ENCODE measurements at regions not wholly inside any gene's neighbourhood (a gene's known extent, or its start where the extent isn't known, plus 50 kb on each side); places are given as distances from the start of the nearest gene placed in this dataset.
"Not testable (repeated sequence)": the region's sequence is repeated elsewhere in the genome, so short reads cannot be mapped to it uniquely, and the experiment has no call there.

- no peaks in the 10 kb centered on the region for H3K27me3 Mint-ChIP-seq (ENCODE audit: low read depth)
- H3K9me3 Mint-ChIP-seq: no peaks in the 10 kb centered on the region
- DNase-seq (no peak), ATAC-seq (replicated peaks in 1 of 2) (no peak)
- H3K4me1 Mint-ChIP-seq (ENCODE audit: low read depth): peaks cover 10% of the 10 kb centered on the region
- no peak overlapping the region for H3K4me3 Mint-ChIP-seq
- H3K27ac Mint-ChIP-seq: no peak overlapping the region
- no peaks in the 10 kb centered on the region for H3K36me3 Mint-ChIP-seq (ENCODE audit: insufficient read depth in 2 of 2)
These were observed 267.2 kb downstream of the RHOU start for GRCh38 chr1:229002451-229002960.

- ATAC-seq (replicated peaks in 1 of 2): no peak
- Mint-ChIP-seq H3K4me1 (ENCODE audit: low read depth) (peaks cover 10% of the 10 kb centered on the region), H3K27me3 (ENCODE audit: low read depth) (no peaks in the 10 kb centered on the region), H3K9me3 (no peaks in the 10 kb centered on the region), H3K4me3 (no peak overlapping the region), H3K27ac (no peak overlapping the region), H3K36me3 (ENCODE audit: insufficient read depth in 2 of 2) (no peaks in the 10 kb centered on the region)
- DNase-seq: no peak
These were observed 267.5 kb upstream of the RAB4A start for GRCh38 chr1:229003233-229004031.

- peaks cover 10% of the 10 kb centered on the region for H3K4me1 Mint-ChIP-seq (ENCODE audit: low read depth)
These were observed 266.7 kb upstream of the RAB4A start for GRCh38 chr1:229004066-229004833.

GRCh38 chr1:229005097-229005496 is 265.8 kb upstream of the RAB4A start:
- no peak for DNase-seq
- no peak overlapping the region for H3K4me3 Mint-ChIP-seq
- H3K9me3 Mint-ChIP-seq: no peaks in the 10 kb centered on the region
- H3K27ac Mint-ChIP-seq: no peak overlapping the region
- ATAC-seq (replicated peaks in 1 of 2): no peak
- no peaks in the 10 kb centered on the region for H3K36me3 Mint-ChIP-seq (ENCODE audit: insufficient read depth in 2 of 2)
- peaks cover 10% of the 10 kb centered on the region for H3K4me1 Mint-ChIP-seq (ENCODE audit: low read depth)
- no peaks in the 10 kb centered on the region for H3K27me3 Mint-ChIP-seq (ENCODE audit: low read depth)

More at GRCh38 chr1:229004066-229004833, 266.7 kb upstream of the RAB4A start:
- no peak overlapping the region for H3K4me3 Mint-ChIP-seq
- no peaks in the 10 kb centered on the region for H3K9me3 Mint-ChIP-seq
- no peak for ATAC-seq (replicated peaks in 1 of 2)
- H3K27ac Mint-ChIP-seq: no peak overlapping the region
- DNase-seq: no peak
- H3K36me3 Mint-ChIP-seq (ENCODE audit: insufficient read depth in 2 of 2): no peaks in the 10 kb centered on the region
- no peaks in the 10 kb centered on the region for H3K27me3 Mint-ChIP-seq (ENCODE audit: low read depth)

- Mint-ChIP-seq H3K4me3 (no peak overlapping the region), H3K9me3 (no peaks in the 10 kb centered on the region), H3K27ac (no peak overlapping the region), H3K36me3 (ENCODE audit: insufficient read depth in 2 of 2) (no peaks in the 10 kb centered on the region), H3K27me3 (ENCODE audit: low read depth) (no peaks in the 10 kb centered on the region), H3K4me1 (ENCODE audit: low read depth) (peaks cover 10% of the 10 kb centered on the region)
- no peak for DNase-seq
- ATAC-seq (replicated peaks in 1 of 2): no peak
These were observed 265.4 kb upstream of the RAB4A start for GRCh38 chr1:229005556-229005955.

GRCh38 chr1:229006121-229006870 is 264.6 kb upstream of the RAB4A start:
- no peak overlapping the region for H3K27ac Mint-ChIP-seq
- no peak overlapping the region for H3K4me3 Mint-ChIP-seq
- H3K9me3 Mint-ChIP-seq: no peaks in the 10 kb centered on the region
- ATAC-seq (replicated peaks in 1 of 2) (no peak), DNase-seq (no peak)
- H3K27me3 Mint-ChIP-seq (ENCODE audit: low read depth): no peaks in the 10 kb centered on the region
- peaks cover 9% of the 10 kb centered on the region for H3K4me1 Mint-ChIP-seq (ENCODE audit: low read depth)
- no peaks in the 10 kb centered on the region for H3K36me3 Mint-ChIP-seq (ENCODE audit: insufficient read depth in 2 of 2)

- DNase-seq (no peak), ATAC-seq (replicated peaks in 1 of 2) (no peak)
- H3K27ac Mint-ChIP-seq: no peak overlapping the region
- no peaks in the 10 kb centered on the region for H3K9me3 Mint-ChIP-seq
- H3K27me3 Mint-ChIP-seq (ENCODE audit: low read depth): no peaks in the 10 kb centered on the region
- no peaks in the 10 kb centered on the region for H3K36me3 Mint-ChIP-seq (ENCODE audit: insufficient read depth in 2 of 2)
- no peaks in the 10 kb centered on the region for H3K4me1 Mint-ChIP-seq (ENCODE audit: low read depth)
- no peak overlapping the region for H3K4me3 Mint-ChIP-seq
These were observed 263.7 kb upstream of the RAB4A start for GRCh38 chr1:229007167-229007566.

GRCh38 chr1:229007701-229008100 is 263.2 kb upstream of the RAB4A start:
- no peak overlapping the region for H3K4me3 Mint-ChIP-seq
- H3K4me1 Mint-ChIP-seq (ENCODE audit: low read depth): no peaks in the 10 kb centered on the region
- no peak for DNase-seq
- no peaks in the 10 kb centered on the region for H3K9me3 Mint-ChIP-seq
- no peaks in the 10 kb centered on the region for H3K27me3 Mint-ChIP-seq (ENCODE audit: low read depth)
- no peak overlapping the region for H3K27ac Mint-ChIP-seq
- no peaks in the 10 kb centered on the region for H3K36me3 Mint-ChIP-seq (ENCODE audit: insufficient read depth in 2 of 2)
- no peak for ATAC-seq (replicated peaks in 1 of 2)

GRCh38 chr1:229008347-229008746 is 262.6 kb upstream of the RAB4A start:
- not testable (repeated sequence) for H3K4me1 Mint-ChIP-seq (ENCODE audit: low read depth); H3K4me3 Mint-ChIP-seq; H3K27ac Mint-ChIP-seq; ATAC-seq (replicated peaks in 1 of 2); H3K9me3 Mint-ChIP-seq; DNase-seq; H3K36me3 Mint-ChIP-seq (ENCODE audit: insufficient read depth in 2 of 2); H3K27me3 Mint-ChIP-seq (ENCODE audit: low read depth)

- H3K27ac Mint-ChIP-seq: no peak overlapping the region
- H3K36me3 Mint-ChIP-seq (ENCODE audit: insufficient read depth in 2 of 2): no peaks in the 10 kb centered on the region
- no peaks in the 10 kb centered on the region for H3K9me3 Mint-ChIP-seq
- H3K27me3 Mint-ChIP-seq (ENCODE audit: low read depth): no peaks in the 10 kb centered on the region
- H3K4me1 Mint-ChIP-seq (ENCODE audit: low read depth): no peaks in the 10 kb centered on the region
- ATAC-seq (replicated peaks in 1 of 2) (no peak), DNase-seq (no peak)
- no peak overlapping the region for H3K4me3 Mint-ChIP-seq
These were observed 259.9 kb upstream of the RAB4A start for GRCh38 chr1:229011022-229011421.

GRCh38 chr1:229012823-229013222 is 258.1 kb upstream of the RAB4A start:
- no peaks in the 10 kb centered on the region for H3K27me3 Mint-ChIP-seq (ENCODE audit: low read depth)
- H3K4me3 Mint-ChIP-seq: no peak overlapping the region
- no peaks in the 10 kb centered on the region for H3K9me3 Mint-ChIP-seq
- no peaks in the 10 kb centered on the region for H3K4me1 Mint-ChIP-seq (ENCODE audit: low read depth)
- DNase-seq (no peak), ATAC-seq (replicated peaks in 1 of 2) (no peak)
- H3K36me3 Mint-ChIP-seq (ENCODE audit: insufficient read depth in 2 of 2): no peaks in the 10 kb centered on the region
- H3K27ac Mint-ChIP-seq: no peak overlapping the region

- H3K4me1 Mint-ChIP-seq (ENCODE audit: low read depth): no peaks in the 10 kb centered on the region
- no peak overlapping the region for H3K27ac Mint-ChIP-seq
- no peaks in the 10 kb centered on the region for H3K27me3 Mint-ChIP-seq (ENCODE audit: low read depth)
- no peaks in the 10 kb centered on the region for H3K9me3 Mint-ChIP-seq
- no peak overlapping the region for H3K4me3 Mint-ChIP-seq
- DNase-seq: no peak
- no peaks in the 10 kb centered on the region for H3K36me3 Mint-ChIP-seq (ENCODE audit: insufficient read depth in 2 of 2)
- no peak for ATAC-seq (replicated peaks in 1 of 2)
These were observed 256.9 kb upstream of the RAB4A start for GRCh38 chr1:229013981-229014380.

GRCh38 chr1:229015806-229016205 is 255.1 kb upstream of the RAB4A start:
- no peak for ATAC-seq (replicated peaks in 1 of 2)
- Mint-ChIP-seq H3K4me3 (no peak overlapping the region), H3K9me3 (no peaks in the 10 kb centered on the region), H3K36me3 (ENCODE audit: insufficient read depth in 2 of 2) (no peaks in the 10 kb centered on the region), H3K27ac (no peak overlapping the region), H3K4me1 (ENCODE audit: low read depth) (no peaks in the 10 kb centered on the region), H3K27me3 (ENCODE audit: low read depth) (no peaks in the 10 kb centered on the region)
- no peak for DNase-seq
